Tibial nerve (tissue), 3 donors: ENCODE measurements at regions not wholly inside any gene's neighbourhood (a gene's known extent, or its start where the extent isn't known, plus 50 kb on each side); places are given as distances from the start of the nearest gene placed in this dataset.

ENCODE experiments used
- CTCF ChIP-seq, 5 experiments: fragments of 200-600 bp in 3 of 5; fragments of 450-650 bp in 2 of 5; sonication (generic) in 3 of 5; IDR thresholded peaks; one replicate each; pipeline ENCODE4 v1.5.1; 2016 to 2019; ENCODE audit warnings: antibody characterized with exemption in 5 of 5, mild to moderate bottlenecking in 3 of 5, moderate library complexity in 2 of 5
- POLR2A ChIP-seq, 2 donors: fragments of 450-650 bp; IDR thresholded peaks; one replicate each; pipeline ENCODE4 v1.6.1; 2017; ENCODE audit warnings: antibody characterized with exemption in 2 of 2, mild to moderate bottlenecking in 2 of 2, moderate library complexity in 2 of 2

GRCh38 chr18:64994370-64994769 is 756.4 kb upstream of the CDH7 start:
- TF ChIP-seq CTCF (IDR thresholded peaks at IDR 0.05) (no peak), POLR2A (IDR thresholded peaks at IDR 0.05) (no peak)
